Type B pancreatic cell (in vitro differentiated cells): ENCODE measurements at regions not wholly inside any gene's neighbourhood (a gene's known extent, or its start where the extent isn't known, plus 50 kb on each side); places are given as distances from the start of the nearest gene placed in this dataset.
"Not testable (repeated sequence)": the region's sequence is repeated elsewhere in the genome, so short reads cannot be mapped to it uniquely, and the experiment has no call there.

Experiments used
- DNase-seq: peaks from one replicate; pipeline ENCODE4 v3.0.0; 2021; ENCODE audit warnings: mixed read lengths; ENCODE audit not compliant: unreplicated experiment; ENCODE audit errors: extremely low spot score
- H3K27ac Mint-ChIP-seq: 2 replicates; pipeline ENCODE4 v1.8.0; 2021; ENCODE audit warnings: mild to moderate bottlenecking, mixed read lengths
- H3K27me3 Mint-ChIP-seq: 2 replicates; pipeline ENCODE4 v1.8.0; 2021; ENCODE audit warnings: mixed read lengths
- H3K36me3 Mint-ChIP-seq: 2 replicates; pipeline ENCODE4 v1.8.0; 2021; ENCODE audit warnings: mixed read lengths
- H3K4me1 Mint-ChIP-seq: one replicate; pipeline ENCODE4 v1.8.0; 2021; ENCODE audit warnings: mixed read lengths; ENCODE audit not compliant: unreplicated experiment
- H3K4me3 Mint-ChIP-seq: 2 replicates; pipeline ENCODE4 v1.8.0; 2021; ENCODE audit warnings: mild to moderate bottlenecking, mixed read lengths
- H3K9me3 Mint-ChIP-seq: 2 replicates; pipeline ENCODE4 v1.8.0; 2021; ENCODE audit warnings: mixed read lengths
- CTCF ChIP-seq: fragments of 200-600 bp; sonication (generic); conservative IDR thresholded peaks from 2 replicates; pipeline ENCODE4 v1.5.0; 2021; ENCODE audit warnings: antibody characterized with exemption, mild to moderate bottlenecking

- Mint-ChIP-seq H3K27ac (no peak overlapping the region), H3K36me3 (no peaks in the 10 kb centered on the region), H3K4me1 (no peaks in the 10 kb centered on the region), H3K9me3 (no peaks in the 10 kb centered on the region), H3K27me3 (peaks cover 3% of the 10 kb centered on the region), H3K4me3 (no peak overlapping the region)
- no peak for TF ChIP-seq CTCF
- DNase-seq, result no peak
These were observed 632.9 kb downstream of the UTRN start for GRCh38 chr6:144918073-144918472.

- Mint-ChIP-seq H3K4me1 (no peaks in the 10 kb centered on the region), H3K9me3 (peaks cover 6% of the 10 kb centered on the region), H3K4me3 (no peak overlapping the region), H3K27ac (no peak overlapping the region), H3K27me3 (peaks cover 3% of the 10 kb centered on the region), H3K36me3 (no peaks in the 10 kb centered on the region)
- TF ChIP-seq CTCF, result no peak
- DNase-seq, result no peak
These were observed 634.4 kb downstream of the UTRN start for GRCh38 chr6:144919560-144919959.

GRCh38 chr6:144920391-144920961 is 635.3 kb downstream of the UTRN start:
- Mint-ChIP-seq H3K9me3 (peaks cover 6% of the 10 kb centered on the region), H3K36me3 (no peaks in the 10 kb centered on the region), H3K4me1 (no peaks in the 10 kb centered on the region), H3K27me3 (peaks cover 3% of the 10 kb centered on the region), H3K27ac (no peak overlapping the region), H3K4me3 (no peak overlapping the region)
- no peak for TF ChIP-seq CTCF
- DNase-seq, result no peak

- H3K27me3 Mint-ChIP-seq, result peaks cover 3% of the 10 kb centered on the region
- H3K36me3 Mint-ChIP-seq, result no peaks in the 10 kb centered on the region
- H3K27ac Mint-ChIP-seq, result no peak overlapping the region
- no peak overlapping the region for H3K4me3 Mint-ChIP-seq
- no peak for DNase-seq
- peaks cover 6% of the 10 kb centered on the region for H3K9me3 Mint-ChIP-seq
- no peaks in the 10 kb centered on the region for H3K4me1 Mint-ChIP-seq
- TF ChIP-seq CTCF, result no peak
These were observed 636.3 kb downstream of the UTRN start for GRCh38 chr6:144921206-144921975.

GRCh38 chr6:144922120-144922722 is 637.1 kb downstream of the UTRN start:
- Mint-ChIP-seq H3K4me3 (no peak overlapping the region), H3K36me3 (no peaks in the 10 kb centered on the region), H3K4me1 (no peaks in the 10 kb centered on the region), H3K27ac (no peak overlapping the region), H3K9me3 (peaks cover 6% of the 10 kb centered on the region), H3K27me3 (peaks cover 3% of the 10 kb centered on the region)
- TF ChIP-seq CTCF, result no peak
- no peak for DNase-seq

- not testable (repeated sequence) for H3K4me1 Mint-ChIP-seq, DNase-seq, H3K4me3 Mint-ChIP-seq, H3K27me3 Mint-ChIP-seq, H3K36me3 Mint-ChIP-seq, H3K9me3 Mint-ChIP-seq
- H3K27ac Mint-ChIP-seq, result peak overlapping the region; percentile 71
These were observed 637.8 kb downstream of the UTRN start for GRCh38 chr6:144922771-144923490.

GRCh38 chr6:144923491-144923787 is 638.3 kb downstream of the UTRN start:
- H3K27ac Mint-ChIP-seq, result peak overlapping the region; percentile 71
- not testable (repeated sequence) for H3K9me3 Mint-ChIP-seq, H3K4me3 Mint-ChIP-seq, DNase-seq, H3K36me3 Mint-ChIP-seq, H3K4me1 Mint-ChIP-seq, H3K27me3 Mint-ChIP-seq
